Renal cortex interstitium (tissue), 11 donors: ENCODE measurements at regions not wholly inside any gene's neighbourhood (a gene's known extent, or its start where the extent isn't known, plus 50 kb on each side); places are given as distances from the start of the nearest gene placed in this dataset.

Experiments
- DNase-seq, 11 donors: peaks; one replicate each; pipeline ENCODE4 v3.0.0-alpha.2; 2013; ENCODE audit warnings: low read depth in 9 of 11, low spot score in 4 of 11; ENCODE audit errors: extremely low read depth in 1 of 11

- no peak for DNase-seq
Measured at GRCh38 chr1:192045131-192045530, 113.1 kb upstream of the RGS18 start.

DNA sequence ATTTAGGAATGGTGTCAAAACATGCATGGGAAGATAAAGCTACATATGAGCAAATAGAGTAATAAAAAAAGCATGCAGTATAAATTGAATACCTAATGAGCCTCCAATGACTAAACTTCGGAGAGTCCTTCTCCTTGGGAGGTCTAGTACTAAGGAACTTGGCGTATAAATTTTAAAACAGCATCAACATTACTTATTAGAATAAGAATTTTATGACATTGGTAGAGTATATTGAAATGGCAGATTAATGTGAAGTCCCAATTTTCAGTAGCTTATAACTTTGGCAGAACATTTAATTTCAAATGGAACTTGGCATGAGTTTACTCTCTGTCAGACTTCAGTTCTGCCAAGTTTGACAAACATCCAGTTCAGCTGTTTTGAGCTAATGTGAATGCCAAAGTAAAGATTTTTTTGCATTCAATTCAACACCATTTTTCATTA, 104.7 kb upstream of the RGS18 start:
- peak in 1 of 11 donors; percentile 1 for DNase-seq

GRCh38 chr1:192057766-192058165, 100.5 kb upstream of the RGS18 start:
- no peak for DNase-seq

- no peak for DNase-seq
Measured at GRCh38 chr1:192059407-192059806, 98.9 kb upstream of the RGS18 start.

- no peak for DNase-seq
Measured at GRCh38 chr1:192061556-192061955, 96.7 kb upstream of the RGS18 start.

- DNase-seq = no peak
Measured at GRCh38 chr1:192065087-192065486, 93.2 kb upstream of the RGS18 start.

GRCh38 chr1:192066202-192066601, 92.1 kb upstream of the RGS18 start:
- DNase-seq = no peak

DNA sequence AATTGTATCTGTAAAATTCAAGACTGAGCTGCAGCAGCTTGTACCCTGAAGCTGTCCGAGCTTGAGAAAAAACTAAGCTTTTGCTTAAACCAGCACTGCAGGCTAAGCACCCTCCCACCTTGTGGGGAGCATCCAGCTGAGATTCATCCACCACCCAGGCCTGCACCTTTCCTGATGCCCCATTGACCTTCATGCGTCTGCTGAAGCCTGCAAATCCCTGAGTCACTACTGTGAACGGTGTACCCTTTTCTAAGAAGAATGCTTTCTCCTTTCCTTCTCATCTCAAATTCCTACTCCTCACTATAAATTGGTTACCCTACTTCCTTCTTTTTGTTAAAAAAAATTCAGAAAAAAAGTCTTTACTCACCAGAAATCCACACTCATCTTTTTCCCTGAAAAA, 90.9 kb upstream of the RGS18 start:
- DNase-seq = no peak

GRCh38 chr1:192070213-192070612, 88.0 kb upstream of the RGS18 start:
- DNase-seq = no peak

- DNase-seq = no peak
Measured at GRCh38 chr1:192080684-192081083, 77.6 kb upstream of the RGS18 start.

DNA sequence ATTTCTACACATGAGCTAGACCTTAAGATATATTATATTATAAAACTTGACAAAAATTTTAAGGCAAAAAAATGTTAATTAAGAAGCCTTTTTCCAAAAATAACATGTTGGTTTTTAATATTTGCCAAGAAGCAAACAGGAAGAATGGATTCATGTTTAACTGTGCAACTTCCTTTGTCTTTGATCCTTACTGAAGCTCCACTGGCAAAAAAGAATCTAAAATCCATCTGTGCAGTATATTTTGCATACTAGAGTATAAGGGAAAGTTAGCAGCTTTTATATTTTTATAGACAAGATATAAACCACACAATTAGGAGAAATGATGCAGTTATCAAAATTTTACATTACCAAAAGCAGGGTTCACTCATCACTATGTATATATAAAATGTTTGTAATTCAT, 76.9 kb upstream of the RGS18 start:
- no peak for DNase-seq

GRCh38 chr1:192086644-192087043, 71.6 kb upstream of the RGS18 start:
- no peak for DNase-seq

DNA sequence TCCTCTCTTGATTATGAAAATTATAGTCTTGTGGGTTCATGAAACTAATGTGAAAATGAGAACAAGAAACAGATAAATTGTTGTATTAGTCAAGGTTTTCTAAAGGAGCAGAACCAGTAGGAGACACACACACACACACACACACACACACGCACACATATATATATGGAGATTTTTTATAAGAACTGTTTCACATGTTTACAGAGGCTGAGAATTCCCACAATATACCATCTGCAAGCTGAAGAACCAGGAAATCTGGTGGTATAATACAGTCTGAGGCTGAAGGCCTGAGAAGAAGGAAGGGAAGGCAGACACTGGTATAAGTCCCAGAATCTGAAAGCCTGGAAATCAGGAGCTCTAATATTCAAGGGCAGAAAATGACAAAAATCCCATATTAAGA, 70.9 kb upstream of the RGS18 start:
- DNase-seq = no peak

DNA sequence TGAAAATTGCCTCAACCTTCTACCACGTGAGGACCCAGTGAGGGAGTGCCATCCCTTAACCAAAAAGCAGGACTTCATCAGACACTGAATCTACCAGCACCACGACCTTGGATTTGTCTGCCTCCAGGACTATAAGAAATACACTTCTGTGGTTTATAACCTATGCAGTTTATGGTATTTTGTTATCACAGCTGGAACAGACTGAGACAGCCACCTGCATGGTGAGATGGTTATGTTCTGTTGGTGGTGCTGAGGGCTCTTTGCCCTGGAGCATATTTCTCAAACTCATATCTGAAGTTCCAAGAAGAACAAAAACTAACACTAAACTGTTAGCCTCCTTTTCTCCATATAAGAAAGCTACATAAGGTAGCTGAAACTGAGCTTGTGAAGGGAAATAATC, 69.8 kb upstream of the RGS18 start:
- DNase-seq = no peak

DNA sequence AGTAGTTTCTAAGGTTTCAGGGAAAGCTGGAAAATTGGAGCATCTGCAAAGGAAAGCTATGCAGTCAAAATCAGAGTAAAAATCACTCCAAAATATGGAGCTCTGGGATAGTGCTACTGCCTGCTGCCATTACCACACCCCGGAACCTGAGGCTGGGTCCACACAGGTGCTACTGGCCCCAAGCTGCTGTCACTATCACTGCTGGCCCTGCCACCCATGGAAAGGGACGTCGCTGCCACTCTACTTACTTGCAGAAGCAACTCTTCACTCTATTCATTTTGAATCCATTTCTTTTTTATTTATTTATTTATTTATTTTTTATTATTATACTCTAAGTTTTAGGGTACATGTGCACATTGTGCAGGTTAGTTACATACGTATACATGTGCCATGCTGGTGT, 60.3 kb upstream of the RGS18 start:
- DNase-seq = no peak

- DNase-seq = no peak
Measured at GRCh38 chr1:192099328-192099727, 58.9 kb upstream of the RGS18 start.

GRCh38 chr1:192100686-192101468, 57.4 kb upstream of the RGS18 start:
- DNase-seq = no peak

- no peak for DNase-seq
Measured at GRCh38 chr1:192104128-192104527, 54.1 kb upstream of the RGS18 start.

GRCh38 chr1:192104852-192105251, 53.4 kb upstream of the RGS18 start:
- DNase-seq = no peak

- no peak for DNase-seq
Measured at GRCh38 chr1:192108161-192108560, 50.1 kb upstream of the RGS18 start.
